HUDEP-2 (cell line): ENCODE measurements at regions not wholly inside any gene's neighbourhood (a gene's known extent, or its start where the extent isn't known, plus 50 kb on each side); places are given as distances from the start of the nearest gene placed in this dataset.
A peak's percentile ranks its signal among the peaks of the same experiment; 100 is the strongest.

Experiments
- DNase-seq, 76 experiments: peaks; one replicate each; lab custom pipeline; 2025; ENCODE audit not compliant: unreplicated experiment in 76 of 76; lab: John Stamatoyannopoulos, UW

GRCh38 chr7:117929237-117929636, 56.0 kb upstream of the CTTNBP2 start:
- no peak for DNase-seq

GRCh38 chr7:117931314-117931713, 58.1 kb upstream of the CTTNBP2 start:
- DNase-seq = no peak

GRCh38 chr7:117937049-117937752, 64.0 kb upstream of the CTTNBP2 start:
- no peak for DNase-seq

- DNase-seq = no peak
Observed at GRCh38 chr7:117937753-117938483, 64.7 kb upstream of the CTTNBP2 start.

- peak in 7 of 76 experiments; percentile 2 to 18 (median 10) for DNase-seq
Observed at GRCh38 chr7:117941138-117941810, 68.0 kb upstream of the CTTNBP2 start.

- no peak for DNase-seq
Observed at GRCh38 chr7:117942780-117943179, 69.5 kb upstream of the CTTNBP2 start.

GRCh38 chr7:117944886-117945285, 71.6 kb upstream of the CTTNBP2 start:
- no peak for DNase-seq

GRCh38 chr7:117946151-117946633, 73.0 kb upstream of the CTTNBP2 start:
- DNase-seq = no peak

GRCh38 chr7:117949232-117949631, 76.0 kb upstream of the CTTNBP2 start:
- no peak for DNase-seq

- DNase-seq = no peak
Observed at GRCh38 chr7:117950601-117951260, 77.5 kb upstream of the CTTNBP2 start.

GRCh38 chr7:117951285-117951684, 78.0 kb upstream of the CTTNBP2 start:
- no peak for DNase-seq

- no peak for DNase-seq
Observed at GRCh38 chr7:117951691-117952280, 78.5 kb upstream of the CTTNBP2 start.

- DNase-seq = no peak
Observed at GRCh38 chr7:117955046-117955445, 81.8 kb upstream of the CTTNBP2 start.

GRCh38 chr7:117960351-117960750, 87.1 kb upstream of the CTTNBP2 start:
- DNase-seq = no peak

- DNase-seq = no peak
Observed at GRCh38 chr7:117961235-117961634, 88.0 kb upstream of the CTTNBP2 start.

- no peak for DNase-seq
Observed at GRCh38 chr7:117962366-117962994, 89.2 kb upstream of the CTTNBP2 start.

- no peak for DNase-seq
Observed at GRCh38 chr7:117963264-117964197, 90.3 kb upstream of the CTTNBP2 start.

GRCh38 chr7:117970801-117971200, 97.6 kb upstream of the CTTNBP2 start:
- DNase-seq = no peak
